PFSK-1 (cell line): ENCODE measurements at regions not wholly inside any gene's neighbourhood (a gene's known extent, or its start where the extent isn't known, plus 50 kb on each side); places are given as distances from the start of the nearest gene placed in this dataset.

ENCODE experiments used
- FOXP2 ChIP-seq: optimal IDR thresholded peaks from 2 replicates; pipeline ENCODE3; 2011; ENCODE audit warnings: borderline replicate concordance, control low read depth, inconsistent platforms; ENCODE audit not compliant: insufficient read depth; ENCODE audit errors: extremely low read length, extremely low read depth
- POLR2AphosphoS5 ChIP-seq: IDR thresholded peaks from 2 replicates; pipeline ENCODE4 v1.6.1; 2012; ENCODE audit warnings: low read depth, mild to moderate bottlenecking, control low read depth, low read length, moderate library complexity
- REST ChIP-seq, 2 experiments: IDR thresholded peaks; 2 replicates each; pipeline versions ENCODE4 v1.6.1 to v1.8.0; 2011 to 2012; ENCODE audit warnings: low read depth in 2 of 2, low read length in 2 of 2, control low read depth in 1 of 2, inconsistent platforms in 1 of 2, mild to moderate bottlenecking in 1 of 2, moderate library complexity in 1 of 2; ENCODE audit not compliant: insufficient read depth in 1 of 2
- SIN3A ChIP-seq: IDR thresholded peaks from 2 replicates; pipeline ENCODE4 v1.6.1; 2012; ENCODE audit warnings: mild to moderate bottlenecking, low read length, moderate library complexity, borderline replicate concordance; ENCODE audit not compliant: insufficient read depth
- TAF1 ChIP-seq: IDR thresholded peaks from 2 replicates; pipeline ENCODE4 v1.6.1; 2012; ENCODE audit warnings: low read length, control low read depth, borderline replicate concordance; ENCODE audit not compliant: insufficient read depth

GRCh38 chr20:4299773-4300172 lies 50.7 kb upstream of the ADRA1D start:
- no peak for TF ChIP-seq FOXP2
- no peak for TF ChIP-seq SIN3A
- TF ChIP-seq TAF1: no peak
- no peak for TF ChIP-seq REST (IDR thresholded peaks at IDR 0.05; ENCODE audit: insufficient read depth in 1 of 2, low read depth in 2 of 2, low read length in 2 of 2)
- TF ChIP-seq POLR2AphosphoS5: no peak

GRCh38 chr20:4299216-4299615 lies 50.1 kb upstream of the ADRA1D start:
- TF ChIP-seq FOXP2 (no peak), REST (IDR thresholded peaks at IDR 0.05; ENCODE audit: insufficient read depth in 1 of 2, low read depth in 2 of 2, low read length in 2 of 2) (no peak), POLR2AphosphoS5 (no peak), SIN3A (no peak), TAF1 (no peak)
